Erythroblast (primary cell): ENCODE measurements at regions not wholly inside any gene's neighbourhood (a gene's known extent, or its start where the extent isn't known, plus 50 kb on each side); places are given as distances from the start of the nearest gene placed in this dataset.
"Not testable (repeated sequence)": the region's sequence is repeated elsewhere in the genome, so short reads cannot be mapped to it uniquely, and the experiment has no call there.

ENCODE experiments used
- GATA1 ChIP-seq: IDR thresholded peaks from 2 replicates; pipeline ENCODE4 v1.6.1; 2011; ENCODE audit warnings: low read depth, mild to moderate bottlenecking, control low read depth, low read length, moderate library complexity
- POLR2A ChIP-seq: IDR thresholded peaks from 2 replicates; pipeline ENCODE4 v1.6.1; 2011; ENCODE audit warnings: mild to moderate bottlenecking, low read length

GRCh38 chr21:25437465-25437864 lies 169.8 kb downstream of the MRPL39 start:
- not testable (repeated sequence) for TF ChIP-seq POLR2A, GATA1
